ENCODE measurements at regions not wholly inside any gene's neighbourhood (a gene's known extent, or its start where the extent isn't known, plus 50 kb on each side); places are given as distances from the start of the nearest gene placed in this dataset. TPM values are rescaled to one million over a fixed set of nuclear protein-coding genes. Genes with fewer than 3 reads are reported as not detected.

Small RNA genes lying in the stretch of these regions (small RNA-seq; reads per million reads assigned to genes)
- gene AC245452.3 (ENCODE audit: insufficient read depth) (not detected), gene AC245517.3 (ENCODE audit: insufficient read depth) (not detected), gene AC245517.5 (ENCODE audit: insufficient read depth) (not detected), gene IGLVIV-59 (ENCODE audit: insufficient read depth) (not detected)
